GM12891 (cell line): ENCODE measurements at regions not wholly inside any gene's neighbourhood (a gene's known extent, or its start where the extent isn't known, plus 50 kb on each side); places are given as distances from the start of the nearest gene placed in this dataset.

Experiments
- POLR2A ChIP-seq: IDR thresholded peaks from 2 replicates; pipeline ENCODE4 v1.6.1; 2011; ENCODE audit warnings: low read depth, low read length, control low read depth
- POLR2AphosphoS5 ChIP-seq: IDR thresholded peaks from 2 replicates; pipeline ENCODE4 v1.6.1; 2011; ENCODE audit warnings: low read depth, low read length, control low read depth
- POU2F2 ChIP-seq: IDR thresholded peaks from 2 replicates; pipeline ENCODE4 v1.6.1; 2011; ENCODE audit warnings: low read depth, mild to moderate bottlenecking, control low read depth, low read length, moderate library complexity
- SPI1 ChIP-seq: IDR thresholded peaks from 2 replicates; pipeline ENCODE4 v1.6.1; 2011; ENCODE audit warnings: low read depth, low read length, control low read depth
- TAF1 ChIP-seq: IDR thresholded peaks from 2 replicates; pipeline ENCODE4 v1.6.1; 2011; ENCODE audit warnings: low read depth, low read length, control low read depth

GRCh38 chr13:91195789-91196188 lies 151.7 kb upstream of the MIR17HG start:
- no peak for TF ChIP-seq POLR2A
- TF ChIP-seq POLR2AphosphoS5, result no peak
- no peak for TF ChIP-seq POU2F2
- TF ChIP-seq TAF1, result no peak
- TF ChIP-seq SPI1, result no peak
